GM18873 (cell line): ENCODE measurements at regions not wholly inside any gene's neighbourhood (a gene's known extent, or its start where the extent isn't known, plus 50 kb on each side); places are given as distances from the start of the nearest gene placed in this dataset.
"Not testable (repeated sequence)": the region's sequence is repeated elsewhere in the genome, so short reads cannot be mapped to it uniquely, and the experiment has no call there.

Source experiments
- ATAC-seq: cut with Tn5 transposase; IDR thresholded peaks from one replicate; pipeline ENCODE4 v1.9.1; 2021; ENCODE audit warnings: mild to moderate bottlenecking, moderate library complexity, moderate number of reproducible peaks; ENCODE audit not compliant: unreplicated experiment, low FRiP score

GRCh38 chr2:16184945-16185660 lies 244.8 kb downstream of the MYCN start:
- no peak for ATAC-seq

GRCh38 chr2:16184341-16184890 lies 244.1 kb downstream of the MYCN start:
- no peak for ATAC-seq

- ATAC-seq, result no peak
Measured at GRCh38 chr2:16183345-16183744, 243.0 kb downstream of the MYCN start.

GRCh38 chr2:16182841-16183240 lies 242.5 kb downstream of the MYCN start:
- ATAC-seq, result no peak

- ATAC-seq, result not testable (repeated sequence)
Measured at GRCh38 chr2:16182311-16182815, 242.0 kb downstream of the MYCN start.

GRCh38 chr2:16181741-16182090 lies 241.4 kb downstream of the MYCN start:
- no peak for ATAC-seq

- no peak for ATAC-seq
Measured at GRCh38 chr2:16181062-16181740, 240.9 kb downstream of the MYCN start.

- no peak for ATAC-seq
Measured at GRCh38 chr2:16180631-16181030, 240.3 kb downstream of the MYCN start.

- ATAC-seq, result no peak
Measured at GRCh38 chr2:16179701-16180416, 239.5 kb downstream of the MYCN start.

GRCh38 chr2:16178551-16179130 lies 238.3 kb downstream of the MYCN start:
- no peak for ATAC-seq

GRCh38 chr2:16177671-16178180 lies 237.4 kb downstream of the MYCN start:
- no peak for ATAC-seq

GRCh38 chr2:16176971-16177480 lies 236.7 kb downstream of the MYCN start:
- ATAC-seq, result no peak

GRCh38 chr2:16175247-16175825 lies 235.0 kb downstream of the MYCN start:
- no peak for ATAC-seq

GRCh38 chr2:16174693-16175045 lies 234.3 kb downstream of the MYCN start:
- ATAC-seq, result no peak

- ATAC-seq, result no peak
Measured at GRCh38 chr2:16173893-16174692, 233.7 kb downstream of the MYCN start.

- no peak for ATAC-seq
Measured at GRCh38 chr2:16172324-16173175, 232.2 kb downstream of the MYCN start.

- no peak for ATAC-seq
Measured at GRCh38 chr2:16171425-16171920, 231.1 kb downstream of the MYCN start.
